22Rv1 (cell line): ENCODE measurements at regions not wholly inside any gene's neighbourhood (a gene's known extent, or its start where the extent isn't known, plus 50 kb on each side); places are given as distances from the start of the nearest gene placed in this dataset.
"Not testable (repeated sequence)": the region's sequence is repeated elsewhere in the genome, so short reads cannot be mapped to it uniquely, and the experiment has no call there.

Experiments used
- H3K27ac ChIP-seq: fragments of 450-650 bp; 2 replicates; pipeline ENCODE4 v1.5.1; 2017
- ZFX ChIP-seq: fragments of 450-650 bp; IDR thresholded peaks from 2 replicates; pipeline ENCODE4 v1.6.1; 2017; ENCODE audit warnings: antibody characterized with exemption, borderline replicate concordance
- TF ChIP-seq, protein P1 (sequence below): fragments of 450-650 bp; IDR thresholded peaks from 2 replicates; pipeline ENCODE4 v1.5.1; 2017; ENCODE audit warnings: mild to moderate bottlenecking

DNA sequence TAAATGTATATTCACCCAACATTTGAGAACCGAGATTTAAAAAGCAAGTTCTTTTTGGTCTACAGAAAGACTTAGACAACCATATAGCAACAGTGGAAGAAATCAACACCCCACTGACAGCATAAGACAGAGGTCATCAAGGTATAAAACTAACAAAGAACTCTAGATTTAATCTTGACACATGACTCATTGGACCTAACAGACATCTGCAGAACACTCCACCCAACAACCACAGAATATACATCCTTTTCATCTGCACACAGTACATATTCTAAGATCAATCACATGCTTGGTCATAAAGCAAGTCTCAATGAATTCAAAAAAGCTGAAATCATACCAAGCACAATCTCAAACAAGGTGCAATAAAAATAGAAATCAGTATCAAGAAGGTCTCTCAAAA, 65.8 kb downstream of the SPIN4 start:
- no peak for TF ChIP-seq ZFX
- TF ChIP-seq, protein P1, sequence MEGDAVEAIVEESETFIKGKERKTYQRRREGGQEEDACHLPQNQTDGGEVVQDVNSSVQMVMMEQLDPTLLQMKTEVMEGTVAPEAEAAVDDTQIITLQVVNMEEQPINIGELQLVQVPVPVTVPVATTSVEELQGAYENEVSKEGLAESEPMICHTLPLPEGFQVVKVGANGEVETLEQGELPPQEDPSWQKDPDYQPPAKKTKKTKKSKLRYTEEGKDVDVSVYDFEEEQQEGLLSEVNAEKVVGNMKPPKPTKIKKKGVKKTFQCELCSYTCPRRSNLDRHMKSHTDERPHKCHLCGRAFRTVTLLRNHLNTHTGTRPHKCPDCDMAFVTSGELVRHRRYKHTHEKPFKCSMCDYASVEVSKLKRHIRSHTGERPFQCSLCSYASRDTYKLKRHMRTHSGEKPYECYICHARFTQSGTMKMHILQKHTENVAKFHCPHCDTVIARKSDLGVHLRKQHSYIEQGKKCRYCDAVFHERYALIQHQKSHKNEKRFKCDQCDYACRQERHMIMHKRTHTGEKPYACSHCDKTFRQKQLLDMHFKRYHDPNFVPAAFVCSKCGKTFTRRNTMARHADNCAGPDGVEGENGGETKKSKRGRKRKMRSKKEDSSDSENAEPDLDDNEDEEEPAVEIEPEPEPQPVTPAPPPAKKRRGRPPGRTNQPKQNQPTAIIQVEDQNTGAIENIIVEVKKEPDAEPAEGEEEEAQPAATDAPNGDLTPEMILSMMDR: no peak

DNA sequence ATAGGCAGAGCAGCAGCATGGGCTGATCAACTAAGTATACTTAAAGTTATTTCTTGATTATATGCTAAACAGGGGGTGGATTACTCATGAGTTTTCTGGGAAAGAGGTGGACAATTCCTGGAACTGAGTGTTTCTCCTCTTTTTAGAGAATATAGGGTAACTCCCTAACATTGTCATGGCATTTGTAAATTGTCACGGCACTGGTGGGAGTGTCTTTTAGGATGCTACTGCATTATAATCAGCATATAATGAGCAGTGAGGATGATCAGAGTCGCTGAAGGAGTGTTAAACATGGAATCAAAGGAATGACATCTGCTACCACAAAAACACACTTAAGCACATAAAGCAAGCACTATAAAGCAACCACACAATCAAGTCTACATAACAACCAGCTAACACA, 66.5 kb downstream of the SPIN4 start:
- no peak overlapping the region for H3K27ac ChIP-seq
- no peak for TF ChIP-seq ZFX

More for the DNA sequence above, 65.8 kb downstream of the SPIN4 start:
- no peak overlapping the region for H3K27ac ChIP-seq

DNA sequence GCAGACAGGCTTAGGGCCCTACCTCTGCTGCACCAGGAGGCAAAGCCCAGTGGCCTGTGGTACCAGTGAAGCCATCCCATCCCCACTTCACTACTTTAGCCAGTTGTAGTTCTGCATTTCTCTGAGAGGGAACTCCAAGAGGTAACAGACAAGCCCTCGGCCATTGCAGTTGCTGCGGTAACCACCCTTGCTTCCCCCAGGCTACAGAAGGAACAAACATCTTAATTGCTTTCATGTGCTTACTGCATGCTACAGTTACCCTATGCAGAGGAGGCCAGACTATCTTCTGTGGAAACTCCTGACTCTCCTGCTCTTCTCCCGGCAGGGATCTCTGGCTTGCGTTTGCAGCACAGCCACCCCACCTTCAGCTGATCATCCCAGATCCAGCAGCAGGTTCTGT, 67.8 kb downstream of the SPIN4 start:
- H3K27ac ChIP-seq: no peak overlapping the region
- TF ChIP-seq, protein P1: no peak
- TF ChIP-seq ZFX: no peak

DNA sequence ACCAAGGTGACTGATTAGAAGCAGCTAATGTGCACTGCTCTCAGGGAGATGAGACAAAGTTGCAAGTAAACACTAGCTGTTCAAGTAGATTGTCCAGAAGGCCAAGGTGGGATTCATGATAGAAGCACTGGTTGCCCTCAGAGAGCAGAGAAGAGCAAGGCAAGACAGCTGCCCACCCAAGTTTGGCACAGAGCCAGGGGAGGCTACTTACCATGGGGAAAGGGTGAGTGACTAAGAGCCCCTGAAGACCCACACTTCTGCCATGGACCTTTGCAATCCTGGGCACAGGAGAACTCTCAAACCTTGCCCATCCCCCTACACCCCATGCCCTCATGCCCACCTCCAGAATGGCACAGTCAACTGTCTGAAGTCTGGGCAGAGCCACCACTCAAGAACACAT, 68.3 kb downstream of the SPIN4 start:
- H3K27ac ChIP-seq: no peak overlapping the region
- no peak for TF ChIP-seq ZFX
- TF ChIP-seq, protein P1: no peak

DNA sequence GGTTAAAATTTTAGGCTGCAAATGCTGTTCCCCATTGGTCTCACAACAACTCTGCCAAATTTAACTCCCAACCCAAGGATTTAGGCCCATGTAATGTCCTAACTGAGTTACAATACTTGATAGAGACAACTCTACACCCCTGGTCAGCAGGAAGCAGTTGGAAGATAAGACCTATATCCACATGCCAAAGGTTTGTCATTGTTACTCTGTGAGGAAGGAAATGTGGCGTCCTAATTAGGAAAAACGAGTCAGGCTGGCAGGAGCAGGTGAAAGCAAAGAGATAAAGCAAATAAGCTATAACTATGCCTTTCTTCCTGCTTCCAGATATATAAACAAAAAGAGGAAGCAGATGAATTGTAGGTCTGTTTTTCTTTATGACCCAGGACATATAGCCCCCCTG, 69.1 kb downstream of the SPIN4 start:
- no peak for TF ChIP-seq ZFX

DNA sequence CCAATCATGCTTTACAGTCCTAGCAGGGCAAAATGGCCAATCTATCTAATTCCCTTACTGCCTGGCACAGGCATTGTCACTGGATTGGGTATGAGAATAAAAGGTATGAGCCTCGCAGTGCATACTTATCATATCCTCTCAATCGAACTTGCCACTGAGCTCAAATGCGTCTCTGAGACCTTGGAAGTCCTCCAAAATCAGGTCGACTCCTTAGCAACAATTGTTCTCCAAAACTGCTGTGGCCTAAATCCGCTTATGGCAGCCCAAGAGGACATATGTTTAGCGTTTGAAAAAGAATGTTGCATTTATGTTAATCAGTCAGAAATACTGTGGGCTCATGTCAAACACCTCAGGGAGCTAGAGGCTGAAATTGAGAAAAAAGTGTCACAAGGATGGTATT, 69.7 kb downstream of the SPIN4 start:
- no peak overlapping the region for H3K27ac ChIP-seq
- no peak for TF ChIP-seq ZFX
- TF ChIP-seq, protein P1: no peak

More for the DNA sequence above, 69.1 kb downstream of the SPIN4 start:
- H3K27ac ChIP-seq: no peak overlapping the region

DNA sequence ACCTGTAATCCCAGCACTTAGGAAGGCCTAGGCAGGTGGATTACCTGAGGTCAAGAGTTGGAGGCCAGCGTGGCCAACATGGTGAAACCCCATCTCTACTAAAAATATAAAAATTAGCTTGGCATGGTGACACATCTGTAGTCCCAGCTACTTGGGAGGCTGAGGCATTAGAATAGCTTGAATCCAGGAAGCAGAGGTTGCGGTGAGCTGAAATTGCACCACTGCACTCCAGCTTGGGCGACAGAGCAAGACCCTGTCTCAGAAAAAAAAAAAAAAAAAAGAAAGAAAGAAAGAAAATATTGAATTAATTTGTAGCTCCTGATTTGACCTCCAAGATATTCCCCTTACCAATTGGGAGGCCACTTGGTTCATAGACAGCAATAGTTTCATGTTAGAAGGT, 73.7 kb downstream of the SPIN4 start:
- H3K27ac ChIP-seq: not testable (repeated sequence)

DNA sequence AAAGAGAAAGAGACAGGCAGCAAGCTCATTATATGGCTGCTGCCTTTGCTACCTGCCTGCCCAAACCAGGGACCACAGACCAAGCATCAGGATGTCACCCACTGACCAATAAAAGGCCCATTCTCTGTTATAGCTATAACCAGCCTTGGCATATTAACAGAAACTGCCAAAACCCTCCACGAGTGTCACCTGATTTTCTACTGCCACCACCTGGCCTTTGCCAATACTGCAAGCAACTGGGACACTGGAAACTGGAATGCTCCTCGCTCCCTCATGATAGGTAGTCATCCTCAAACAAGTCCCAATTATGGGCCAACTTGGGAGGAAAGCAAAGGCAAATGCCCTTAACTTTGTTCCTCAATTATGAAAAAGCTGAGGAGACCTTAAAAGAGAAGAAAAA, 76.0 kb downstream of the SPIN4 start:
- TF ChIP-seq, protein P1: peak; percentile 66
- no peak for TF ChIP-seq ZFX
- no peak overlapping the region for H3K27ac ChIP-seq

DNA sequence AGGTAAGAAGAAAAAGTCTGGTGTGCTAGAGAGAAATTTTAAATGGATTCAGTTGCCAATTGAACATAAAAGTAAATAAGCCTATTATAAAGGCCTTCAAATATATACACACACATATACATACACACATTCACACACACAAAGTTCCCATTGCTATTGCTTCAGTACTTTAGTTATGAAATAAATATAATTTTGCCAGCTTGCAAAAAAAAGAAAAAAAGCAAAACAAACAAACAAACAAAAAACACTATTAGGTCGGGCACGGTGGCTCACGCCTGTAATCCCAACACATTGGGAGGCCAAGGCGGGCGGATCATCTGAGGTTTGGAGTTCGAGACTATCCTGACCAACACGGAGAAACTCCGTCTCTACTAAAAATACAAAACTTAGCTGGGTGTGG, 80.3 kb downstream of the SPIN4 start:
- no peak for TF ChIP-seq ZFX
- TF ChIP-seq, protein P1: no peak
- H3K27ac ChIP-seq: no peak overlapping the region
